ENCODE measurements at regions not wholly inside any gene's neighbourhood (a gene's known extent, or its start where the extent isn't known, plus 50 kb on each side); places are given as distances from the start of the nearest gene placed in this dataset.

GRCh38 chr15:87547470-87548181 lies 708.9 kb downstream of the NTRK3 start:
- no peak for TF ChIP-seq EP300 (IDR thresholded peaks at IDR 0.05)
- no peak for TF ChIP-seq POLR2A (IDR thresholded peaks at IDR 0.05; ENCODE audit: low read depth)
- TF ChIP-seq CTCF (IDR thresholded peaks at IDR 0.05): no peak
- TF ChIP-seq POLR2AphosphoS5 (IDR thresholded peaks at IDR 0.05): no peak
